ENCODE measurements at regions not wholly inside any gene's neighbourhood (a gene's known extent, or its start where the extent isn't known, plus 50 kb on each side); places are given as distances from the start of the nearest gene placed in this dataset.

DNA sequence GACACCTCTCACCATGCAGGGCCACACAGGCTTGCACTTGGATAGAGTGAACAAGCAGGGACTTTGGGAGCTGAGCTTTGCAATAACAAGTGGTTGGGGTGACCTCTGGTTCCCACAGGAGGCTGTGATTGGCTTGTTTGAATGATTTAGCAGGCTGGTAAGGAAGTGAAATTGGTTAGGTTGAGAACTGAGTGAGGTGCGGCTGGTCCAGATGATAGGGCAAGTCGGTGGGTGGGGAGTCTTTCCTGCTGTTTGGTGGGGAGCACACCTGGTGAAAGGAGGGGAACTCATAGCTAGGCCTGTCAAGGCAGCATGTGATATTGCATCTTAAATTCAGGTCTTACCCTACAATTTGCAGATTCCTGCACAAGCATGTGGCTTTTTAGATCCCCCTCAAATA lies 794.6 kb upstream of the ZNF608 start:
- DNase-seq, result no peak

DNA sequence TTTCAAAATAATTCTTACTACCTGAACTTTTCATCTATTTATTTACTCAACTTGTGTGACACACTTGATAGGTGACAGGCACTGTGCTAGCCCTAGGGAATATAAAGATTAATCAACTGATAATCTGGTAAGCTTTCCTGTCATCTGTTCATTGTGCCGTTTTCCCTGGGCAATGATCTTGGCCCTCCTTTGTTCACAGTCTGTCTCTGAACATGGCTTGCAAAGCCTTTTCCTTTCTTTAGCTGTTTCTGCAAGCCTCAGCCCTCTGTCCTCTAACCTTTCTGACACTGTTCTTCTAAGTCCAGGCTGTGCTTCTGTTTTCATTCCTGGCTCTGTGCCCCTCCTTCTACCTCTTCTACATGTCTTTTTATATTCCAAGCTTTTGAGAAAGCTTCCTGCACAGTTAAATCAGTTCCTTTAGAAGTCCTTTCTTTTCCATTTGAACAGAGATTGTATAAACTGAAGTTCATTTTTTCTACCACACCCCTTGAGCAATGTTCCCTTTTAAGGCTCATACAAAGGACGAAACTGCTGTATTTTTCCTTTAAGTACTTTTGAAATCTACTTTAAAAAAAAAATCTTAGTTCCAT lies 803.0 kb upstream of the ZNF608 start:
- no peak for DNase-seq

DNA sequence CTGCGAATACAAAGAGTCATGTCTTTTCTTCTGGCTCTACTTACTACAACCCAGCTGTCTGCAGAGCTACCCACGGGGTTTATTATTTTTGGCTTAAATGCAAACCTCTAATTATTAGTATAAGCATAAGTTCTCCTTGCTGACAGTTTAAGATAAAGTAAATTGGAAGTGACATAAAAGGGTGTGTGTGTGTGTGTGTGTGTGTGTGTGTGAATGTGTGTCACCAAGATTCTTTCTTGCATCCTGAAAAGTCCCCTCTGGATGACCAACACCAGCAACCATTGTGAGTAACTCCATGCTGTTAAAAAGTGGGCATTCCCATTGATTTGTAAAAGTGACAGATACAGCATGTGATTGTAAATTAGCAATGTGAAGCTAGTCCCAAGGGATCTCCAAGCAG lies 803.8 kb upstream of the ZNF608 start:
- no peak for DNase-seq

DNA sequence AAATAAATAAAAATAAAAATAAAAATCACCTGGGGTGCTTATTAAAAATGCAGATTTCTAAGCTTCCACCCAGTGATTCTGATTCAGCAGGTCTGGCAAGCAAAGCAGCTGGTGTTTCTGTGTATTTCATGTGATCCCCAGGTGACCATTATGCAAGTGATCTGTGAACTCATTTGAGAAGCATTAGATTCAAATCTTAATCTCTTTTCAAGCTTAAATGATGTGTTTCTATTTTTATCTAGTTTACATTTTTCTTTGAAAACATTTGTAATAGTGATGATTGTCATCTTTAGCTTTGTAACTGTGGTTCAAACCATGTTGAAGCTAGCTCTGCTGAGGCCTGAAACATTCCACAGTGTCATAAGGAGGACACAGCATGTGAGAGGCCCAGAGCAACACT lies 804.8 kb upstream of the ZNF608 start:
- DNase-seq, result no peak

DNA sequence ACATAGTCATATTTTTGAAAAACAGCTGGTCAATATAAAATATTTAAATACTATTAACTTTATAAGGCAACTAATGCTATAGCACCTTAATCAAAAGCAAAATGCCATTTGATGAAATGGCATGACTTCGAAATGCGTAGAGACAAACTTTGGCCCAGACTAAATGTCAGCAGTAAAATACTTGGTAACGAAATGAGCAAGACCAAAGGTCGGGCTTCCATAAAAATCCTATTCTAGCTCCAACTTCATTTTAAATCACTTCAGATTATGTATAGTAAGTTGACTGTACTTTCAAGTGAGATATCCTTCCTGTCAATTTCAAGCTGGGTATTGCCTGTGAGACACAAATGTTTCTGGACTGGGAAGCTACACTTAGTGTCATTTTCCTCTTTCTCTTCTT lies 805.4 kb upstream of the ZNF608 start:
- no peak for DNase-seq

DNA sequence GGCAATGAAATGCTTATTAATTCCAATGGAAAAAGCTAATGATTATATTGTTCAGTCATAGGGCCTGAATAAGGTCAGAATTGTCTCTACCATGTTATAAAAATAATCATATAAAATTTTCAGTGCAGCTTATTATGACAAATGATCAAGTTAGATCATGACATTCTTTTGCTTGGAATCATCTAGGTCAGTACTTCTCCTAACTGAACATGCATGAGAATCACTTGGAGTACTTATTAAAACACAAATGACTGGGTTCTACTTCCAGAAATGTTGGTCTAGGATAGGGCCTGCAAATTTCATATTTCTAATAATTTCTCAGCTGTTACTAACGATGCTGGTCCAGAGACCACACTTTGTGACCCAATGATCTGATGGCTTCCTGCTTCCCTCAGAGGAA lies 806.0 kb upstream of the ZNF608 start:
- no peak for DNase-seq

DNA sequence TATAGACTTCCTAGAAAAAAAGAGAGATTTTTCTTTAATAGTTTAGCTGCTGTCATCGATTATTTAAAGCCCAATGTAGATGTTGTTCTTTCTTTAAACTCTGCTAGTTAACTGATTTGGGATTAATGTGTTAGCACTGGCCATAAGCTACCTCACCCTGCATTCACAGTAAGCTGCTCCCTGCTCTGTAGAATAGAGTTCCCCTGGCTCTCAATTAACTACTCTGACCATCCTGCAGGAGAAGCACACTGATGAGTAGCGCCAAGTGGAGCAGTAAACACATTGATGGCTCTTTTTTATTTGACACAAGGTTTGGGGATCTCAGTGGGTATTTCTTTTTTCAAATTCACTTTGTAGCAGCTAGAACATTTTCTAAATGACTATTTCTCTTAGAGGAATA lies 807.9 kb upstream of the ZNF608 start:
- DNase-seq, result no peak

DNA sequence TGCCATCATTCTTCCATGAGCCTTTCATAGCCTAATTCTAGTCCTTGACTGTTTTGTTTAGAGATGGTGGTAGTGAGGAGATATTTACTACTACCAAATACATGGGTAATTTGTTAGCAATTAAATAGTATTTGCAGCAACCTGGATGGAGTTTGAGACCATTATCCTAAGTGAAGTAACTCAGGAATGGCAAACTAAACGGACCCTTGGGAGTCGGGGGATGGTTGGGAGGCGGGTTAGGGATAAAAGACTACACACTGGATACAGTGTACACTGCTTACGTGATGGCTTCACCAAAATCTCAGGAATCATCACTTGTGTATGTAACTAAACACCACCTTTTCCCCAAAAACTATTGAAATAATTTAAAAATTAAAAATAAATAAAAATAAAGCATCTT lies 809.2 kb upstream of the ZNF608 start:
- DNase-seq, result no peak

DNA sequence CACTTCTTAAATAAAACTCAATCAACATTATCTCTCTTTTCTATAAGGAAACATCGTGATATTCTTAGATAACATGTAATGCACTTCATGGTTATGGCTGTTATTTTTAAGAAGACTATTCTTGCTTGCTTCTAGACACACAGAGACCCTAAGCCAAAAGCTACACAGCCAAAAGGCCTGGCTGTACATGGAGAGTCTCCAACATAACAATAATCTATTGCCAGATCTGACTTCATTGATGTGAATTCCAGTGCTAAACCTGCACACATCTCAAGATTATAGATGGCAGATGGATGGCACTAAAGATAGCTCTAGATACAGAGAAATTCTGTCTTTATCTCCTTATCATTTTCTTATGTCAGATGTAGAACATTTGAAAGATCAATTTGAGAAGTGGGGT lies 811.6 kb upstream of the ZNF608 start:
- no peak for DNase-seq

DNA sequence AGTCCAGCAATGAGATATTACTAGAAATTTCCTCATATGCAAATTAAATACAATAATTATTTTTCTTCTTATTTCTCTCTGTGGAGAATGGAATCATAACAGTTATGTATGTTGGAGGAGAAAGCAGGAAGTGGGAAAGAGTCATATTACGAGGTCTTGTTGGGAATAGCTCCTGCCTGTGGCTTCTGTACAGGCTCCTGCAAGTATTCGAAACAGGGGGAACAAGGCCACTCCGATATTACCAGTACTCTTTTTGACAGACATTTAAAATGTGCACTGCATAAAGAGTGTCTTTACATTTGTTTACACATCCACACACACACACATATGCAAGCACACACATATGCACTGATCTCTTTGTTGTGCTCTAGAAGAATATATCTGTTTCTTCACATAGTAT lies 812.0 kb upstream of the ZNF608 start:
- DNase-seq, result no peak

DNA sequence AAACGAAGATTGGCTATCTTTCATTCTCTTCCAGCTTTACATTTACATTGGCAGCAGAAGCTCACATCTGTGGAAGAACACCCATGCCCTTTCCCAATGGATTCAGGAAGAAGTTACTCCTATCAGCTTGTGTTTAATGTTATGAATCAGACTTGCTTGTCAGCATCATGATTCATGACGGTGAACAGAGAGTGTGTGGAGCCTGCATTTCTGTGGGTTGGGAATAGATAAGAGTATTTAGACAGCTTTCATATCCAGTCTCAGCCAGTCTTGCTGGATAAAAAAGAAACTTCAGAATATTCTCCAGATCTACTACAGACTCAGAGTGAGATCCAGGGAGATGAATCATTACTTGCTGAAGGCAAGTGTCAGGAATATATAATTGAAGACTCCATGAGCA lies 812.9 kb upstream of the ZNF608 start:
- DNase-seq, result no peak

DNA sequence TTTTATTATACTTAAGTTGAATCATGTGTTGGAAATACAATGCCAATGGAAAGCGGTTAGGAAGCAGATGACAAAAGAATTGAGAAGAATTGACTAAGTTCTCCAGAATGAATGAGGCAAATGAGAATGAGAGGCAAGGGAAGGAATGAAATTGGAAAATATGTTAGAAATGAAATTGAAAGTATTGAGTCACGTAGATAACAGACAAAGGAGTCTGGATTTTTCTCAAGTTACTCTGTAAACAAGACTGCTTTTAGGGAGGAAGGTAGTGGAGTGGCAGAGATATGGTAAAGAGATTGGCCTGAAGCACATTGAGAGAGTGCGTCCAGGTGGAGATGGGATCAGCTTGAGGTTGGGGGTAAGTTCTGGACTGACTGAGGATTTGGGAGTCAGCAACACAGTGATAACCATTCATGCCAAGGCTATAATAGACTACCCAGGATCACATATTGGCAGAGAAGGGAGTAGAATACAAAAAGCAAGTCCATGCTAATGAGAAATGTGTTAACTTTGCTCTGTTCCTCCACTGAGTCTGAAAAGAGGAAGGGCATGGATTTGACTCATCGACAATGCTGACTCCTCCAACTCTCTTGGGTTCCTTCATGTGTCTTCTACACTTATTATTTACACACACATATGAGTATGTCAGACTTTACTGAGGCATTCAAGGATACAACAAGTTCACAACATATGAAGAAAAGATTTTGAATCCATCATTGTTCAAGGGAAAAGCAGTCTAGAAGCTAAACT lies 814.2 kb upstream of the ZNF608 start:
- no peak for DNase-seq

DNA sequence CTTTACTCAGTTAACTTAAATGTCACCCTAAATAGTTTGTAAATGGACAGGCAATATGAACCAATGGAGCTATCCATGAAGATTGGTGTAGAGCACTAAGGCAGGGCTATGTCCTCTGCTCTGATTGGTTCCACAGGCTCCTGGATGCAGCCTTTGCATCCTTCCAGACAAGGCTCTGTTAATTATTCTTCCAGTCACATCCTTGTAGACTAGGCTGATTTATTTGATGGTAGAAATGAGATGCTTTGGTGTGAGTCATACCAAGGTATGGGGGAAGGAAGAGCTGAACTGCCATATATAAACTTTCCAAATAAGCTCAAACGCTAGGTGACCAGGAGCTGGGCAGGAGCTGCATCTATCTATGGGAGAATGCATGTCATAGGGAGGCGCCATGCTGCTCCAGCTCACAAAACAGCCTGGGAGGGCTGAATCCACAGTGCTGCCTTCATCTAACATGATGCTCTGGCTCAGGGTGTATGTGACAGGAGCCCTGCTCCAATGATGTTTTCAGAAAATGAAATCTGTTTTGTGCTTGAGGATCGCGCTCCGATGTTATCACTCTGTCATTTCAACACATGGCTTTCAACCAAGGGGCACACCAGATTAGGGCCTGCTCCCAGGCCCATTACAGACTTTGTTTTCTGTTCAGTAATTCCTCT lies 818.0 kb upstream of the ZNF608 start:
- no peak for DNase-seq

DNA sequence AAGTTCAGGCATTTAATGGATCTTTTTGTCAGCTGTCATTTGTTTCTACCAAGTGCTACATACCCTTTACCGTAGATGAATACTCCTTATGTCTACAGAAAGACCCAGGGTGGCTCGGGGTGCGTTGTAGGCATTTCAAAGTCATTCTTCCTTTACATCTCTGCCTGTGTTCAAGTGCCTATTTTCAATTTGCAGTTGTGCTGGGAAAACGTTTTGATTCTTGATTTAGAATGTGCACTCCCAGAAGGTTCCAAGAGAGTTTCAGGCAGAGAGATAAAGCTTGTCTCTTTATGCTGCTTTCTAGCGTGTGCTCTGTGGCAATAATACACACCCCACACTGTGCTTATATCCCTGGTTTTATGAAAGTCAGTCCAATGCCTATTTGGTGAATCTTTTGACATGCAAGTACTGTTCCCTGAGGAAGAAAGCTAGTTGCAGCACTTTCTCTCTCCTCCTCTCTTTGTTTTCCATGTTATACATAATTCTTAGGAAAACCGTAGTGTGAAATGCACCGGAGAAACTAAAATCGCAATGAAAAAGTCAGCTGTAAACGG lies 828.1 kb upstream of the ZNF608 start:
- no peak for DNase-seq

DNA sequence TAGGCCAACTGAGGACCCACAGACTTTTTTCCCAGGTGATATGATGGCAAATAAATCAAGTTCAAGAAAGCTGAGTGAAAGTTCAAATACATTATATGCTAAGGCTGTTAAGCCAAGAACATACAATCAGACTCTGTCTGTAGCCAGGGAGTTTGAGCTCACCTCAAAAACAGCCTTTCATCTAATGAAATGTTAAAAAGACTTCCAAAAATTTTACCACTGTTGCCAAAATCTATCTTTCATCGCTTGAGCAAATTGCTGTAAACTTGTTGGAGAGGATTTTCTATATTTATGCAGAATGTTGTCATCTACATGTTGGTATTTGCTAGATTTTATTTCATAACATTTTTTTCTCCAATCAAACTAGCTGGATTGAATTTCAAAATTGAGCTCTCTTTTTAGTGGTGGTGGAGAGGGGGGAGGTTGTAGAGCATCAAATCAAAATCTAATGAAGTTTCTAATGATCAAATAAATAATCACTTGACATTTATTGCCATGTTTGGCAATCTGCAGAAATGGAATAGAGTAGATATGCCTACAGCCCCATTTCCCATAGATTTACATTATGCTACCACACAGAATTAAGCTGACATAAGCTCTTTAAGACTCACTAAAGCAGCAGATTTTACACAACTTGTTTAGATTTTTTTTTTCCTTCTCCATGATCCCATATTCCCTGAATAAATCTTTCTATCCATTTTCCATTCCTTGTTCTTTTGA lies 828.9 kb upstream of the ZNF608 start:
- no peak for DNase-seq

DNA sequence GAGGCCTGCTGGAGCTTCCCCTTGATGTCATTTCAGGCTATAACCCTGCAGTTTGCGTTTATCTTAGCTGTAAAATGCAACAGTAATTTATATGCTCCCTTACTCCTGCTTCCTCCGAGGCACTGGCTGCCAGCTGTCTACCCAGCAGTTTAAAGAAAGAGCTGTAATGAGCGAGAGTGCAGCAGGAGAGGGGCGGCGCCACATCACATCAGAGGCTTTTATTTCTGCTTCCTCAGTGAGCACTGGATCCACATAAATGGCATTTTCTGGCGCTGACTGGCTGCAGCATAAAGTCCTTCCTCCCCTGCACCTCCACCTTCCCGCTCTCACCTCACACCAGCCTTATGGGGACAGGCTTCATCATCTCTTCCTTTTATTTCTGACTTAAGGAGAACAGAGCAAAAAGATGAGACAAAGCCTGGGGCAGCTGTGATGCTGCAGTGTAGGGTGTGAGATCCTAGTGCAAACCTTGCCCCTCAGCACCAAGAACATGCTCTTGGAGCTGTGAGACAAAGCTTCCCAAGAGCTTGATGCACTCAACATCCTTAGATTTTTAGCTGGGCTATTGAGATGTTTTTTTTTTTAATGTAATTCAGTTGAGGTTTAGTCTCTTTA lies 829.6 kb upstream of the ZNF608 start:
- no peak for DNase-seq

DNA sequence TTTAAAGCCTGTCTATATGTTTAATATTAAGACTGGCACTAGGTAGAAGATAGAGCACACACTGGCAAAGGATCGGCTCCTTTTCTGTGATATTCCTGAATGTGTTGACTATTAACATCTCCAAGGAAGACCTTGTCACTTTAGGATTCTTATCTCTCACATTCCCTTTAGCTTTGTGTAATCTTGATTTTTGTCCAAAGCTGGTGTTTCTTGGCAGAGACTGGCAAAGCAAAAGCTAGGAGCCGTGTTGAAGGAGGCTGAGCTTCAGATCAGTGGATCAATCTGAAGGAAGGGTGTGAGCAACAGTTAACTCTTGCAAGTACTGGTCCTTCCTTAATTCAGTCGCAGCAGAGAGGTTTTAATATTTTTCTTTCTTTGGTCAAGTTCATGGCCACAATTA lies 830.4 kb upstream of the ZNF608 start:
- DNase-seq, result no peak

DNA sequence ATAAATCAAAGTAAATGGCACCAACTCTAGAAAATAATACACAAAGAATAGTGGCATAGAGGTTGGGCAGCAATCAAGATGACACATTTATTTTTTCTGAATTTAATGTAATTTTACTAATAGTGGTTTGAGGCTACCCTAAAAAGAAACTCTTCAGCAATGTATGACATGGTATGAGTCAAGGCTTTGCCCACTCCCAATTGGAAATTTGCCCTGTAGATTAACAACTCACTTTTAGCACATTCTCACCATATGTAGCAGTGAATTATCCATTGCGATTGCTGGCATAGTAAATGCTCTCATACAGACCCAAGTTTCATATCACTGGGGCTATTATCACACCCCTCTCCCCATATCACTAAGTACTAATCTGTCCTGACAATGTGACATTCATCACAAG lies 832.1 kb upstream of the ZNF608 start:
- no peak for DNase-seq

DNA sequence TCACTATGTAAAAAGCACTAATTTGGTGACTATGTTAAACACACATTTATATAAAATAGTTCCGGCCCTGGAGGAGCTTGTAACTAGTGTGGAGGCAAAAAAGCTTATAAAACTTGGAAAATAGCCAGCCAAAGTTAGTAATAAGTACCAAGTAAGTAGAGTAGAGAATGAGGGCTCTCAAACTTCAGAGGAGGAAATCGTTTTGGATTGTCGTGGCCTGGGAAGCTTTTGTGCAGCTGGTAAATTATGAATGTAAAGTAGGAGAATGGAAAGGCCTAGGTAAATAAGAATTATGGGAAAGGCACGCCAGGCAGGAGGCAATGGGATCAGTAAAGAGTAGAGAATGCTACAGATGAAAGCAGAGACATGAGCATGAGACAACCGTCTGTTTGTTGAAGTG lies 832.7 kb upstream of the ZNF608 start:
- DNase-seq, result no peak

DNA sequence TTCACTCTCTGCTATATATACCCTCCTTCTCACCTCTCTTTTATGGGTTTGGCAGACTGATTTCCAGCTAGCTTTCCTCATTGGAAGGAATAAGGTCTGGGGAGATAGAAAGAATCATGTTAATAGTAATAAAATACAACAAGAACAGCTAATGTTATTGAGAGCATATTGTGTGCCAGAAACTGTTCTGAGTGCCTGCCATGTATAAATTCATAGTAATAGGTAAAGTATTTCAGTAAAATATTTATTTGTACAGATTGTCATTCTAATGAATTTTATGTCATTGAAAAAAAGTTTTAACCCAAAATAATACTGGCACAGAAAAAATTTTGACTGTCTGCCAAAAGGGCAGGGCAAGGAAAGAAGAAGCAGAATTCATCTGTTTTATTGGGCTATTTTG lies 834.9 kb upstream of the ZNF608 start:
- no peak for DNase-seq

DNA sequence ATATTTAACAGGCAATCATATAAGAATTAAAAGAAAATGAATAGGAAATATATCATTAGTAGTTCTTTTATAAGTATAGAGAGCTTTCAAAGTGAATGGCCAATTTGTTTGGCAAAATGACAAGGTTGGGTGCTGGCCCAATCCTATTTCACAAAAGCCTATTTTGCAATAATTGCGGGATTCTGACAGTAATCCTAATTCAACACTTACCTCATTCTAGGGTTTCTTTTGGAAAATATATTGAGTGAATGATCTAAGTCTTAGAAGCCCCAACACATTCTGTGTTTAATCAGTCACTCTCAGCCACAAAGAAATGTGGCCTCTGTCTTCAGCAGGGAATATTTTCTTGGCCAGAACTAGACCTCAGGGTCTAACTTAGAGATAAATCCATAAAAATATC lies 835.9 kb upstream of the ZNF608 start:
- no peak for DNase-seq

DNA sequence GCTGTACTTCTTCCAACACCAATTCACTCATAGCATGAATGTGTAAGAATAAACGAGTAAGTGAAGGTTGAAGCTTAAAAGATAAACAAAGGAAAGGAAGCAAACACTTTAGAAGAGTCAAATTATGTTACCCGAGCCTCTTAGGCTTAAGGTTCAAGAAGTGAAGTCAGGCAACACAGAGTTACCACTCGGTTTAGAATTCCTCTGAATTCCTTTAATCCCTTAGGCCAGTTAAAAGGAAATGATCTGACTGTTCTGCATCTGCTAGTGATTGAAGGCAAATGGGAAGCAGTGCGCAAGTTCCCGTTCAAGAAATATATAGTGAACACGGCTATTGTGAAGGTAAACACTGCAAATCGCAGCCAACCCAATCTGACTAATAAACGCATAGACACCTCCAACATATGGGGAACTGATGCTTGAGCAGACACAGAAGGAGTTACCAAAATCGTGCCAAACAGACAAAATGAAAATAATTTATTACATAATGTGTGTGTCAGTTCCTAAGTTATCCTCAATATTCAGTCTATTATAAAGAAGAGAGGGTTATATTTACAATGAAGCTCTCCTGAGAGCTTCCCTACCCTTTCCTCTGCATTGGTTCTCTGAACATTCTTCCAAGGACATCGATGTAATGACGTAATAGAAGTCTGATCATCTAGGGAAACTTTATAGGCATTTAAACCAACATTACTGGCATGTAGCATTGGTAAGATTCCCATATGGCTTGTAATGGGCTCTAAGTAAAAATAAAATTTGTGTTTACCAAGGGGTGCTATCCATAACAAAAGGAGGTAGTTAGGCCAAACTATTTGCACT lies 837.1 kb upstream of the ZNF608 start:
- DNase-seq, result no peak

Measured in CD4-positive, alpha-beta T cell treated with Interleukin-17A for 4 hours (primary cell).